ENCODE measurements at regions not wholly inside any gene's neighbourhood (a gene's known extent, or its start where the extent isn't known, plus 50 kb on each side); places are given as distances from the start of the nearest gene placed in this dataset.
"Not testable (repeated sequence)": the region's sequence is repeated elsewhere in the genome, so short reads cannot be mapped to it uniquely, and the experiment has no call there.

- no peak for DNase-seq
Observed at GRCh38 chr7:65809259-65809981, 63.5 kb upstream of the VKORC1L1 start.

- no peak for DNase-seq
Observed at GRCh38 chr7:65809982-65810288, 62.9 kb upstream of the VKORC1L1 start.

- no peak for DNase-seq
Observed at GRCh38 chr7:65812281-65812680, 60.6 kb upstream of the VKORC1L1 start.

DNA sequence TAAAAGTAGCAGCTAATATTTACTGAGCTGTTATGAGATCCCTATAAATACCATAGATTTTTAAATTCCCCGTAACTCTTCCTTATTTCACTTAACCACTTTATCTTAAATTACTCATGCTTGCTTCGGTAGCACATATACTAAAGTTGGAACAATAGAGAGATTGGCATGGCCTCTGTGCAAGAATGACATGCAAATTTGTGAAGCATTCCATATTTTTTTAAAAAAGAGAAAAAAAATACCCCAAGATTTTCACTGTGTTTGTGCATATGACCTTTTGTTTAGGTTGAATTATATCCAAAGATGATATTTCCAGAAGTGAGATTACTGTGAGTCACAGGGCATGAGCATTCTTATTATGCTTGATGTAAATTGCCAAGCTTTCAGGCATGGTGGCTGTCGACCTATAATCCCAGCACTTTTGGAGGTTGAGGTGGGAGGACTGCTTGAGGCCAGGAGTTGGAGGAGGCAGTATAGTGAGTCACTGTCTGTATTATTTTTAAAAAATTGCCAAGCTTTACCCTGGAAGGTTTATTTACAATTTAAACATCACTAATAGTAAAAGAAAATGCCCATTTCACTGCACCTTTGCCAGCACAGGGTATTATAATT lies 58.2 kb upstream of the VKORC1L1 start:
- not testable (repeated sequence) for DNase-seq

DNA sequence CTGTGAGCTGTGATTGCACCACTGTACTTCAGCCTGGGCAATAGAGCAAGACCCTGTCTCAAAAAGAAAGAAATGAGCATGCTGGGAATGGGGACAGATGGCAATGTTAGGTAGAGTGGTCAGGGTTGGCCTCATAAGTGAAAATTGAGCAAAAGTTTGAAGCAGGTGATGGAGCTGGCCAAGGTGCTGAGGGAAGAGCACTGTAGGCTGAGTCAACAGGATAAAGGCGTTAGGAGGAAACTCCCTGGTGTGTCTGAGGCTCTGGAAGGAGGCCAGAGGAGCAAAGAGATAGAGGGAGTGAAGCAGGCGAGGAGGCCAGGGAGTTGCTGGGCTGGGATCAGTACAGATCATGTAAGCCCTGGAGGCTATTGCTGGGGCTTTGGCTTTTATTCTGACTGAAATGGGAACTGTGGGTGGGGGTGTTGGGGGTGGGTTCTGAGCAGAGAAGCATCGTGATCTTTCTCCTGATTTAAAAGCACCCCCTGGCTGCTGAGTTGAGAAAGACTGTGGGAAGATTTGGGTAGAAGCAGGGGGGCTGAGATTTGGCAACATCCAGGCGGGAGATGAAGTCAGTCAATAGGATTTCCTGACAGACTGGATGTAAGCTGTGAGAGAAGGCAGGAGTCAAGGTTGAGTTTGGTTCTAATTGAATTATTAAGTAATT lies 52.5 kb upstream of the VKORC1L1 start:
- no peak for DNase-seq
